ENCODE measurements at regions not wholly inside any gene's neighbourhood (a gene's known extent, or its start where the extent isn't known, plus 50 kb on each side); places are given as distances from the start of the nearest gene placed in this dataset.

DNA sequence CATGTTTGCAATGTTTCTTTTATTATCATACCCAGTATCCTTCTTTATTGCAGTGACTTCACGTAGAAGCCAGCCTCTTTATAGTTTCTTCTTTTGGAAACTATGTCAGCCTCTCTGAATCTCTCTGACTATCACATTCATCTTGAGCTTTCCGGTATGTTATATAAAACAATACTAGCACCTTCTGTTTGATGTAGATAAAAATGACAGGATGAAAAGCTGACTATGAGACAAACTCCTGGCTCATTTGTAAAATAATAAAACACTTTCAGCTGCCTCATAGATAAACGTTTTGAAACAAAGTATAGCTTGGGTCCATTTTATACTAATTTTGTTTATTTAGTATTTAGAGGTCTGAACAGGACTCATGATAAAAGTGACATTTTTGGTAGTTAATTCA lies 1145.4 kb upstream of the NUDT12 start:
- H2AFZ ChIP-seq (ENCODE audit: low read depth, low read length, poor library complexity, severe bottlenecking): no peak overlapping the region
- H3K79me2 ChIP-seq (ENCODE audit: insufficient read depth, low read length): no peaks in the 10 kb centered on the region
- ChIA-PET RAD21 (ENCODE audit: low non-redundant PET in 1 of 2, low total read pairs in 2 of 2, uncharacterized antibody in 2 of 2, unreplicated experiment in 2 of 2) (no interaction called here), POLR2A (no interaction called here), CTCF (no interaction called here)
- DNase-seq (ENCODE audit: low read depth, low spot score): no peak
- no peak for TF ChIP-seq POLR2A (IDR thresholded peaks at IDR 0.05; ENCODE audit: borderline replicate concordance, extremely low read depth, insufficient read depth, insufficient read length)
- TF ChIP-seq ELF1 (IDR thresholded peaks at IDR 0.05; ENCODE audit: borderline replicate concordance, low read depth): no peak
- no peak for TF ChIP-seq EGR1 (IDR thresholded peaks at IDR 0.05; ENCODE audit: low read depth)
- TF ChIP-seq EZH2 (IDR thresholded peaks at IDR 0.05): no peak
- no peak for ATAC-seq
- H3K36me3 ChIP-seq (ENCODE audit: control insufficient read depth in 1 of 2, insufficient read depth in 2 of 2, low read length in 2 of 2): no peaks in the 10 kb centered on the region
- H3K27me3 ChIP-seq (ENCODE audit: insufficient read depth, low read length): no peaks in the 10 kb centered on the region
- no peaks in the 10 kb centered on the region for H3K4me1 ChIP-seq (ENCODE audit: control insufficient read depth in 1 of 2, insufficient read depth in 2 of 2, low read length in 2 of 2)
- BruUV-seq (replicated peaks): no TSS peak
- no peak overlapping the region for H3K9ac ChIP-seq (ENCODE audit: low read length)
- H3K4me2 ChIP-seq (ENCODE audit: low read length): no peak overlapping the region
- H3K4me3 ChIP-seq (replicated peaks in 1 of 2; ENCODE audit: low read depth in 1 of 2, low read length in 2 of 2): no peak overlapping the region
- intact Hi-C loops (cut with micrococcal nuclease): no loop called here
- H3K27ac ChIP-seq (ENCODE audit: low read depth, low read length): no peak overlapping the region
- no peaks in the 10 kb centered on the region for H4K20me1 ChIP-seq (ENCODE audit: insufficient read depth)
- H3K9me3 ChIP-seq (ENCODE audit: control insufficient read depth in 1 of 2, insufficient read depth in 1 of 2, low read depth in 1 of 2, low read length in 2 of 2): no peaks in the 10 kb centered on the region
- no peaks in the 10 kb centered on the region for H3K9me2 ChIP-seq (ENCODE audit: insufficient read depth)

DNA sequence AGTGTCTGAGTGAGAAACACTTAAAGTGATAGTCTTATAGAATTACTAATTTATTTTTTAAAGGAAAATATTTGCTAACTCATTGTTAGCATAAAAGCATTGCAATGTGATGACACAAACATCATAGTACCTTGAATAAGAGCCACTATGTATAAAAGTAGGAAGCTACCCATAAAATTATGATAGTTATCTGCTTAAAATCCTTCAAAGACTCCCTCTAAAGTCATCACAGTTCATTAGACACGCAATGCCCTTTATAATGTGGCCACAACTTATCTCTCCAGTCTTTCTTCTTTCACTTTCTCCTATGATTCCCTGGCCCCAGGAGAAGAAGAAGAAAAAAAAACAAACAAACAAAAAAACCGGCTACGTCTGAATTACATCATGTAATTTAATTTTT lies 1144.0 kb upstream of the NUDT12 start:
- Histone ChIP-seq H3K27ac (ENCODE audit: low read depth, low read length) (no peak overlapping the region), H4K20me1 (ENCODE audit: insufficient read depth) (no peaks in the 10 kb centered on the region), H3K4me1 (ENCODE audit: control insufficient read depth in 1 of 2, insufficient read depth in 2 of 2, low read length in 2 of 2) (no peaks in the 10 kb centered on the region), H3K36me3 (ENCODE audit: control insufficient read depth in 1 of 2, insufficient read depth in 2 of 2, low read length in 2 of 2) (no peaks in the 10 kb centered on the region), H2AFZ (ENCODE audit: low read depth, low read length, poor library complexity, severe bottlenecking) (no peak overlapping the region), H3K4me2 (ENCODE audit: low read length) (no peak overlapping the region), H3K9me2 (ENCODE audit: insufficient read depth) (no peaks in the 10 kb centered on the region), H3K4me3 (replicated peaks in 1 of 2; ENCODE audit: low read depth in 1 of 2, low read length in 2 of 2) (no peak overlapping the region), H3K9me3 (ENCODE audit: control insufficient read depth in 1 of 2, insufficient read depth in 1 of 2, low read depth in 1 of 2, low read length in 2 of 2) (no peaks in the 10 kb centered on the region), H3K27me3 (ENCODE audit: insufficient read depth, low read length) (no peaks in the 10 kb centered on the region), H3K9ac (ENCODE audit: low read length) (no peak overlapping the region), H3K79me2 (ENCODE audit: insufficient read depth, low read length) (no peaks in the 10 kb centered on the region)
- RAD21 ChIA-PET (ENCODE audit: low non-redundant PET in 1 of 2, low total read pairs in 2 of 2, uncharacterized antibody in 2 of 2, unreplicated experiment in 2 of 2): no interaction called here
- intact Hi-C loops (cut with micrococcal nuclease): no loop called here
- no peak for ATAC-seq
- DNase-seq (ENCODE audit: low read depth, low spot score): no peak
- CTCF ChIA-PET: no interaction called here
- POLR2A ChIA-PET: no interaction called here
- no TSS peak for BruUV-seq (replicated peaks)
- TF ChIP-seq JUND (IDR thresholded peaks at IDR 0.05): no peak
- TF ChIP-seq, protein P1, sequence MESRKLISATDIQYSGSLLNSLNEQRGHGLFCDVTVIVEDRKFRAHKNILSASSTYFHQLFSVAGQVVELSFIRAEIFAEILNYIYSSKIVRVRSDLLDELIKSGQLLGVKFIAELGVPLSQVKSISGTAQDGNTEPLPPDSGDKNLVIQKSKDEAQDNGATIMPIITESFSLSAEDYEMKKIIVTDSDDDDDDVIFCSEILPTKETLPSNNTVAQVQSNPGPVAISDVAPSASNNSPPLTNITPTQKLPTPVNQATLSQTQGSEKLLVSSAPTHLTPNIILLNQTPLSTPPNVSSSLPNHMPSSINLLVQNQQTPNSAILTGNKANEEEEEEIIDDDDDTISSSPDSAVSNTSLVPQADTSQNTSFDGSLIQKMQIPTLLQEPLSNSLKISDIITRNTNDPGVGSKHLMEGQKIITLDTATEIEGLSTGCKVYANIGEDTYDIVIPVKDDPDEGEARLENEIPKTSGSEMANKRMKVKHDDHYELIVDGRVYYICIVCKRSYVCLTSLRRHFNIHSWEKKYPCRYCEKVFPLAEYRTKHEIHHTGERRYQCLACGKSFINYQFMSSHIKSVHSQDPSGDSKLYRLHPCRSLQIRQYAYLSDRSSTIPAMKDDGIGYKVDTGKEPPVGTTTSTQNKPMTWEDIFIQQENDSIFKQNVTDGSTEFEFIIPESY (IDR thresholded peaks at IDR 0.05; ENCODE audit: extremely low read depth, insufficient replicate concordance, low read length): no peak
- TF ChIP-seq EZH2 (IDR thresholded peaks at IDR 0.05): no peak
- TF ChIP-seq, protein P2, sequence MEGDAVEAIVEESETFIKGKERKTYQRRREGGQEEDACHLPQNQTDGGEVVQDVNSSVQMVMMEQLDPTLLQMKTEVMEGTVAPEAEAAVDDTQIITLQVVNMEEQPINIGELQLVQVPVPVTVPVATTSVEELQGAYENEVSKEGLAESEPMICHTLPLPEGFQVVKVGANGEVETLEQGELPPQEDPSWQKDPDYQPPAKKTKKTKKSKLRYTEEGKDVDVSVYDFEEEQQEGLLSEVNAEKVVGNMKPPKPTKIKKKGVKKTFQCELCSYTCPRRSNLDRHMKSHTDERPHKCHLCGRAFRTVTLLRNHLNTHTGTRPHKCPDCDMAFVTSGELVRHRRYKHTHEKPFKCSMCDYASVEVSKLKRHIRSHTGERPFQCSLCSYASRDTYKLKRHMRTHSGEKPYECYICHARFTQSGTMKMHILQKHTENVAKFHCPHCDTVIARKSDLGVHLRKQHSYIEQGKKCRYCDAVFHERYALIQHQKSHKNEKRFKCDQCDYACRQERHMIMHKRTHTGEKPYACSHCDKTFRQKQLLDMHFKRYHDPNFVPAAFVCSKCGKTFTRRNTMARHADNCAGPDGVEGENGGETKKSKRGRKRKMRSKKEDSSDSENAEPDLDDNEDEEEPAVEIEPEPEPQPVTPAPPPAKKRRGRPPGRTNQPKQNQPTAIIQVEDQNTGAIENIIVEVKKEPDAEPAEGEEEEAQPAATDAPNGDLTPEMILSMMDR (IDR thresholded peaks at IDR 0.05 in 2 of 3, conservative IDR thresholded peaks at IDR 0.05 in 1 of 3; ENCODE audit: borderline replicate concordance in 1 of 3, insufficient read depth in 1 of 3, low read depth in 2 of 3, low read length in 2 of 3): no peak
- TF ChIP-seq TCF7L2 (IDR thresholded peaks at IDR 0.05; ENCODE audit: borderline replicate concordance, extremely low read depth, insufficient read depth, insufficient read length): no peak
- TF ChIP-seq RAD21 (IDR thresholded peaks at IDR 0.05; ENCODE audit: low read depth): no peak
- no peak for TF ChIP-seq ZFX (IDR thresholded peaks at IDR 0.05)
- no peak for TF ChIP-seq ZNF274 (IDR thresholded peaks at IDR 0.05; ENCODE audit: low read depth, low read length)
- no peak for TF ChIP-seq ELF1 (IDR thresholded peaks at IDR 0.05; ENCODE audit: borderline replicate concordance, low read depth)
- TF ChIP-seq EZH2phosphoT487 (IDR thresholded peaks at IDR 0.05; ENCODE audit: borderline replicate concordance): no peak
- TF ChIP-seq SRF (IDR thresholded peaks at IDR 0.05; ENCODE audit: low read depth): no peak
- TF ChIP-seq POLR2AphosphoS5 (IDR thresholded peaks at IDR 0.05; ENCODE audit: low read depth, low read length): no peak
- TF ChIP-seq, protein P3, sequence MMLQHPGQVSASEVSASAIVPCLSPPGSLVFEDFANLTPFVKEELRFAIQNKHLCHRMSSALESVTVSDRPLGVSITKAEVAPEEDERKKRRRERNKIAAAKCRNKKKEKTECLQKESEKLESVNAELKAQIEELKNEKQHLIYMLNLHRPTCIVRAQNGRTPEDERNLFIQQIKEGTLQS (IDR thresholded peaks at IDR 0.05): no peak
- TF ChIP-seq EGR1 (IDR thresholded peaks at IDR 0.05; ENCODE audit: low read depth): no peak
- TF ChIP-seq SP1 (IDR thresholded peaks at IDR 0.05; ENCODE audit: low read depth): no peak
- no peak for TF ChIP-seq CBX3 (IDR thresholded peaks at IDR 0.05; ENCODE audit: low read depth)
- no peak for TF ChIP-seq FOSL1 (IDR thresholded peaks at IDR 0.05; ENCODE audit: low read depth)
- TF ChIP-seq CEBPB (IDR thresholded peaks at IDR 0.05; ENCODE audit: low read depth): no peak
- TF ChIP-seq POLR2A (IDR thresholded peaks at IDR 0.05; ENCODE audit: borderline replicate concordance, extremely low read depth, insufficient read depth, insufficient read length): no peak

All from HCT116 (cell line).